Activated naive CD8-positive, alpha-beta T cell treated with anti-CD3 and anti-CD28 coated beads for 36 hours (primary cell): ENCODE measurements at regions not wholly inside any gene's neighbourhood (a gene's known extent, or its start where the extent isn't known, plus 50 kb on each side); places are given as distances from the start of the nearest gene placed in this dataset.
"Not testable (repeated sequence)": the region's sequence is repeated elsewhere in the genome, so short reads cannot be mapped to it uniquely, and the experiment has no call there.

Experiments
- DNase-seq: peaks from one replicate; pipeline ENCODE4 v3.0.0; 2021
- H3K27ac Mint-ChIP-seq: one replicate; pipeline ENCODE4 v1.8.0; 2022; ENCODE audit warnings: mild to moderate bottlenecking, moderate library complexity, mixed read lengths
- H3K27me3 Mint-ChIP-seq: one replicate; pipeline ENCODE4 v1.8.0; 2022; ENCODE audit warnings: mild to moderate bottlenecking, mixed read lengths
- H3K36me3 Mint-ChIP-seq: one replicate; pipeline ENCODE4 v1.8.0; 2021; ENCODE audit warnings: mild to moderate bottlenecking, mixed read lengths
- H3K4me1 Mint-ChIP-seq: one replicate; pipeline ENCODE4 v1.8.0; 2021; ENCODE audit warnings: mixed read lengths
- H3K4me3 Mint-ChIP-seq: one replicate; pipeline ENCODE4 v1.8.0; 2022; ENCODE audit warnings: mild to moderate bottlenecking, moderate library complexity, mixed read lengths
- H3K9me3 Mint-ChIP-seq: one replicate; pipeline ENCODE4 v1.8.0; 2022; ENCODE audit warnings: mixed read lengths

DNA sequence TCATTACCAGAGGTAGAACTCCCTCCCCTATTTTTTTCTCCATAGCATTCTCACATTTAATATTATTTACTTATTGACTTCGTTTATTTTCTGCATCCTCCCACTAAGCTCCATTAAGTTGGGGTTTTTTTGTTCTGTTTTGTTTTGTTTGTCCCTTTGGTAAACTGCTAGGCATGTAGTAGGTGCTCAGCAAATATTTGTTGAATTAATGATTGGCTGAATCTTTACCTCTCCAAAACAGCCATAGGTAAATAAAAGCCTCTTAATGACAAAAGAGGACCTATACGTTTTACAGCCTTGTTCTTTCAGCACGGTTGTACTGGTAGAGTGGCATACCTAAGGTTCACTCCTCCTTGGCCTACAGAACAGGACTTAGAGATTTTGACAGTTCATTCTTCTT lies 52.0 kb downstream of the PRORP start:
- Mint-ChIP-seq H3K36me3 (peaks cover 52% of the 10 kb centered on the region), H3K27me3 (no peaks in the 10 kb centered on the region), H3K4me1 (peaks cover 12% of the 10 kb centered on the region), H3K4me3 (no peak overlapping the region), H3K27ac (no peak overlapping the region), H3K9me3 (peaks cover 8% of the 10 kb centered on the region)
- no peak for DNase-seq

DNA sequence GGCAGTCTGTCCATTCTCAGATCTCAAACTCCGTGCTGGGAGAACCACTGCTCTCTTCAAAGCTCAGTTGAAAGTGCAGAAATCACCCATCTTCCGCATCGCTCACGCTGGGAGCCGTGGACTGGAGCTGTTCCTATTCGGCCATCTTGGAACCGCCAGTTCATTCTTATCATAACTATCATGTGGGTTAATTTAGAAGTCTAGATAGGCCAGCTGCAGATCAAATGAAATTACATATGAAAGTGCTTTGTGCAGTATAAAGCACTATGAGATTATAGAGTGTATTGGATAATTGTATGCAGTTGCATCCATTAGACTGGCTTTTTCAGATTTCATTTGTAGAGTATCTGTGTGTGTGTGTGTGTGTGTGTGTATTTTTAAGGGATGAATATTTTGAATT lies 57.8 kb downstream of the PRORP start:
- H3K9me3 Mint-ChIP-seq = no peaks in the 10 kb centered on the region
- no peak overlapping the region for H3K27ac Mint-ChIP-seq
- H3K4me3 Mint-ChIP-seq = no peak overlapping the region
- H3K36me3 Mint-ChIP-seq = peaks cover 26% of the 10 kb centered on the region
- no peaks in the 10 kb centered on the region for H3K27me3 Mint-ChIP-seq
- peaks cover 8% of the 10 kb centered on the region for H3K4me1 Mint-ChIP-seq
- DNase-seq = no peak

DNA sequence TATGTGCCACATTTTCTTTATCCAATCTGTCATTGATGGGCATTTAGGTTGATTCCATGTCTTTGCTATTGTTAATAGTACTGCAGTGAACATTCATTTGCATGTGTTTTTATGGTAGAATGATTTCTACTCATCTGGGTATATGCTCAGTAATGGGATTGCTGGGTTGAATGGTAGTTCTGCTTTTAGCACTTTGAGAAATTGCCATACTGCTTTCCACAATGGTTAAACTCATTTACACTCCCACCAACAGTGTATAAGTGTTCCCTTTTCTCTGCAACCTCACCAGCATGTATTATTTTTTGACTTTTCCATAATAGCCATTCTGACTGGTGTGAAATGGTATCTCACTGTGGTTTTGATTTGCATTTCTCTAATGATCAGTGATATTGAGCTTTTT lies 62.5 kb downstream of the PRORP start:
- not testable (repeated sequence) for H3K4me3 Mint-ChIP-seq, H3K27me3 Mint-ChIP-seq, H3K9me3 Mint-ChIP-seq, H3K27ac Mint-ChIP-seq, DNase-seq, H3K4me1 Mint-ChIP-seq
- H3K36me3 Mint-ChIP-seq = peaks cover 10% of the 10 kb centered on the region

GRCh38 chr14:35189422-35189821 lies 67.1 kb downstream of the PRORP start:
- no peaks in the 10 kb centered on the region for H3K4me1 Mint-ChIP-seq
- no peaks in the 10 kb centered on the region for H3K27me3 Mint-ChIP-seq
- DNase-seq = no peak
- H3K27ac Mint-ChIP-seq = no peak overlapping the region
- peaks cover 5% of the 10 kb centered on the region for H3K9me3 Mint-ChIP-seq
- H3K36me3 Mint-ChIP-seq = peaks cover 24% of the 10 kb centered on the region
- H3K4me3 Mint-ChIP-seq = no peak overlapping the region

GRCh38 chr14:35193161-35193560 lies 70.8 kb downstream of the PRORP start:
- Mint-ChIP-seq H3K9me3 (peaks cover 5% of the 10 kb centered on the region), H3K4me3 (no peak overlapping the region), H3K4me1 (peaks cover 13% of the 10 kb centered on the region), H3K27me3 (no peaks in the 10 kb centered on the region), H3K27ac (no peak overlapping the region), H3K36me3 (peaks cover 22% of the 10 kb centered on the region)
- DNase-seq = no peak

- not testable (repeated sequence) for H3K4me3 Mint-ChIP-seq, DNase-seq, H3K9me3 Mint-ChIP-seq, H3K27me3 Mint-ChIP-seq, H3K27ac Mint-ChIP-seq
- Mint-ChIP-seq H3K4me1 (peaks cover 14% of the 10 kb centered on the region), H3K36me3 (peaks cover 22% of the 10 kb centered on the region)
These were observed 71.8 kb downstream of the PRORP start for GRCh38 chr14:35194183-35194582.

- H3K4me1 Mint-ChIP-seq = peaks cover 22% of the 10 kb centered on the region
- H3K9me3 Mint-ChIP-seq = peaks cover 5% of the 10 kb centered on the region
- H3K27me3 Mint-ChIP-seq = no peaks in the 10 kb centered on the region
- no peak overlapping the region for H3K4me3 Mint-ChIP-seq
- DNase-seq = no peak
- no peak overlapping the region for H3K27ac Mint-ChIP-seq
- H3K36me3 Mint-ChIP-seq = peaks cover 23% of the 10 kb centered on the region
These were observed 74.2 kb downstream of the PRORP start for GRCh38 chr14:35196571-35196970.

GRCh38 chr14:35197015-35197414 lies 74.7 kb downstream of the PRORP start:
- H3K9me3 Mint-ChIP-seq = peaks cover 5% of the 10 kb centered on the region
- no peak overlapping the region for H3K4me3 Mint-ChIP-seq
- H3K27ac Mint-ChIP-seq = no peak overlapping the region
- H3K36me3 Mint-ChIP-seq = peaks cover 20% of the 10 kb centered on the region
- H3K27me3 Mint-ChIP-seq = no peaks in the 10 kb centered on the region
- no peak for DNase-seq
- peaks cover 22% of the 10 kb centered on the region for H3K4me1 Mint-ChIP-seq

- Mint-ChIP-seq H3K27ac (peak overlapping the region; percentile 66), H3K9me3 (no peaks in the 10 kb centered on the region), H3K27me3 (no peaks in the 10 kb centered on the region), H3K4me3 (peak overlapping the region; percentile 37), H3K4me1 (peaks cover 34% of the 10 kb centered on the region), H3K36me3 (peaks cover 11% of the 10 kb centered on the region)
- no peak for DNase-seq
These were observed 78.7 kb downstream of the PRORP start for GRCh38 chr14:35201066-35201465.

- no peak overlapping the region for H3K27ac Mint-ChIP-seq
These were observed 79.8 kb downstream of the PRORP start for GRCh38 chr14:35202195-35202594.

GRCh38 chr14:35205737-35206136 lies 83.4 kb downstream of the PRORP start:
- Mint-ChIP-seq H3K9me3 (no peaks in the 10 kb centered on the region), H3K4me1 (peaks cover 21% of the 10 kb centered on the region), H3K27me3 (no peaks in the 10 kb centered on the region), H3K4me3 (no peak overlapping the region), H3K27ac (peak overlapping the region; percentile 80), H3K36me3 (peaks cover 8% of the 10 kb centered on the region)
- DNase-seq = no peak

More at GRCh38 chr14:35202195-35202594, 79.8 kb downstream of the PRORP start:
- Mint-ChIP-seq H3K4me1 (peaks cover 26% of the 10 kb centered on the region), H3K36me3 (peaks cover 11% of the 10 kb centered on the region), H3K27me3 (no peaks in the 10 kb centered on the region), H3K4me3 (no peak overlapping the region), H3K9me3 (no peaks in the 10 kb centered on the region)
- DNase-seq = no peak

DNA sequence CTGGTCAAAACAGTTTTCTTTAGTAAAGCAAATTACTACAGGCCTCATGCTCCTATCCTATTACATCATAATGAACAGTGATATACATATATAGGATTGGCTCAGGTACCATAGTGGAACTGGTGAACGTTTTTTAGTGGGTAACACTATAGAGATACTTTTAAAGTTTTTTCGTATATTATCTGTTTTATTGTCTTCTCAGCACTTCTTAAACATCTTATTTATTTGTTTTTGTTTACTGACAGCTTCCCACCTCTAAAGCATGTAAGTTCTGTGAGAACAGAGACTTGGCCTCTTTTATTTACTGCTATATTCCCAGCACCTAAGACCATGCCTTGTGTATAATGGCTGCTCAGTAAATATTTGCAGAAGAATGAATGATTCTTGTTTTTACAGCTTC lies 81.1 kb upstream of the PSMA6 start:
- DNase-seq = no peak
- H3K4me1 Mint-ChIP-seq = peaks cover 5% of the 10 kb centered on the region
- no peaks in the 10 kb centered on the region for H3K27me3 Mint-ChIP-seq
- no peaks in the 10 kb centered on the region for H3K9me3 Mint-ChIP-seq
- H3K27ac Mint-ChIP-seq = no peak overlapping the region
- no peak overlapping the region for H3K4me3 Mint-ChIP-seq
- H3K36me3 Mint-ChIP-seq = peaks cover 1% of the 10 kb centered on the region

DNA sequence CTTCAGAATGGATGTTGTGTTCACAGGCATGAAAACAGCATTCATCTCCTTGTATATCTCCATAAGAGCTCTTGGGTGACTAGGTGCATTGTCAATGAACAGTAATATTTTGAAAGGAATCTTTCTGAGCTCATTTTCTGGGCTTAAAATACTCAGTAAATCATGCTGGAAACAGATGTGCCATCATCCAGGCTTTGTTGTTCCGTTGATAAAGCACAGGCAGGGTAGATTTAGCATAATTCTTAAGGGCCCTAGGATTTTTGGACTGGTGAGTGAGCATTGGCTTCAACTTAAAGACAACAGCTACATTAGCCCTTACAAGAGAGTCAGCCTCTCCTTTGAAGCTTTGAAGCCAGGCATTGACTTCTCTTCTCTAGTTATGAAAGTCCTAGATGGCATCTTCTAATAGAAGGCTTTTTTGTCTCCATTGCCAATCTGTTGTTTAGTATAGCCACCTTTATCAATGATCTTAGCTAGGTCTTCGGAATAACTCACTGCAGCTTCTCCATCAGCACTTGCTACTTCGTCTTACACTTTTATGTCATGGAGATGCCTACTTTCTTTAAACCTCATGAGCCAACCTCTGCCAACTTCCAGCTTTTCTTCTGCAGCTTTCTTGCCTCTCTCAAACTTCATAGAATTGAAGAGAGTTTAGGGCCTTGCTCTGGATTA lies 79.6 kb upstream of the PSMA6 start:
- peaks cover 5% of the 10 kb centered on the region for H3K4me1 Mint-ChIP-seq
- H3K4me3 Mint-ChIP-seq = no peak overlapping the region
- peaks cover 1% of the 10 kb centered on the region for H3K36me3 Mint-ChIP-seq
- no peaks in the 10 kb centered on the region for H3K9me3 Mint-ChIP-seq
- no peaks in the 10 kb centered on the region for H3K27me3 Mint-ChIP-seq
- no peak for DNase-seq
- H3K27ac Mint-ChIP-seq = no peak overlapping the region

- H3K4me1 Mint-ChIP-seq = peaks cover 5% of the 10 kb centered on the region
- no peak for DNase-seq
- no peaks in the 10 kb centered on the region for H3K27me3 Mint-ChIP-seq
- no peak overlapping the region for H3K4me3 Mint-ChIP-seq
- peaks cover 2% of the 10 kb centered on the region for H3K36me3 Mint-ChIP-seq
- H3K27ac Mint-ChIP-seq = no peak overlapping the region
- H3K9me3 Mint-ChIP-seq = no peaks in the 10 kb centered on the region
These were observed 78.9 kb upstream of the PSMA6 start for GRCh38 chr14:35213143-35213788.

GRCh38 chr14:35213869-35214387 lies 78.3 kb upstream of the PSMA6 start:
- no peaks in the 10 kb centered on the region for H3K9me3 Mint-ChIP-seq
- peaks cover 5% of the 10 kb centered on the region for H3K4me1 Mint-ChIP-seq
- no peak overlapping the region for H3K4me3 Mint-ChIP-seq
- DNase-seq = no peak
- peaks cover 5% of the 10 kb centered on the region for H3K36me3 Mint-ChIP-seq
- no peaks in the 10 kb centered on the region for H3K27me3 Mint-ChIP-seq
- no peak overlapping the region for H3K27ac Mint-ChIP-seq

GRCh38 chr14:35214402-35214801 lies 77.8 kb upstream of the PSMA6 start:
- not testable (repeated sequence) for H3K9me3 Mint-ChIP-seq, H3K27ac Mint-ChIP-seq, H3K27me3 Mint-ChIP-seq, H3K4me3 Mint-ChIP-seq, DNase-seq, H3K36me3 Mint-ChIP-seq, H3K4me1 Mint-ChIP-seq
